ENCODE measurements at regions not wholly inside any gene's neighbourhood (a gene's known extent, or its start where the extent isn't known, plus 50 kb on each side); places are given as distances from the start of the nearest gene placed in this dataset.

DNA sequence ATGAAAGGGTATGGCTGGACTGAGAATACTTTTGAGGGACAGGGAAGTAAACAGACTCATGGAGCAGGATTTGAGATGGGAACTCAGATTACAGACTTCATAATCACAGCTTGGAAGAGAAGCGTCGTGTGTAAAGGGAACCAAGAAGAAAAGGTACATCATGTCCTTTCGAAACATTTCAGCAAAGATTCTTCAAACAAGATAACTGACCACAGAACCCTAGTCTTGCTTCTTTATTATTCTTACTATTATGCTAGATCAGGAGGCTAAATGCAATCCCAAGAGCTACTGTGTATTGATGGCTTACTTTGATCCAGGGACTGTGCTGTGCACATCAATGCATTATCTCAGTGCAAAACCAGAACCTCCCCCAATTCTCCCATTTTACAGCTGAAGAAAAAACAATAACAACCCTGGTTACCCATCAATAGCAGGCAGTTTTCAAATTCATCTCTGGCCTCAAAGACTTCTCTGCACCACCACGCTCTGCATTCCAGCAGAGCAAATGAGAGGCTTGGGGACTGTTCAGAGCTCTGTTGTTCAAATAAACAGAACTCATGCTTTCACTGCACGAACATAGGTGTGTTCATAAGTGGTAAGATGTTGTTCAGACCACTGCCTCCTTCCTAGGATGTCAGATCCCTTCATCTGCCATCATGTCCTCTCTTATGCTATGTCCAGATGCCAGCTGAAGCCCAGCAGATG is 104.8 kb upstream of the NAV2 start:
- TF ChIP-seq, protein P1, sequence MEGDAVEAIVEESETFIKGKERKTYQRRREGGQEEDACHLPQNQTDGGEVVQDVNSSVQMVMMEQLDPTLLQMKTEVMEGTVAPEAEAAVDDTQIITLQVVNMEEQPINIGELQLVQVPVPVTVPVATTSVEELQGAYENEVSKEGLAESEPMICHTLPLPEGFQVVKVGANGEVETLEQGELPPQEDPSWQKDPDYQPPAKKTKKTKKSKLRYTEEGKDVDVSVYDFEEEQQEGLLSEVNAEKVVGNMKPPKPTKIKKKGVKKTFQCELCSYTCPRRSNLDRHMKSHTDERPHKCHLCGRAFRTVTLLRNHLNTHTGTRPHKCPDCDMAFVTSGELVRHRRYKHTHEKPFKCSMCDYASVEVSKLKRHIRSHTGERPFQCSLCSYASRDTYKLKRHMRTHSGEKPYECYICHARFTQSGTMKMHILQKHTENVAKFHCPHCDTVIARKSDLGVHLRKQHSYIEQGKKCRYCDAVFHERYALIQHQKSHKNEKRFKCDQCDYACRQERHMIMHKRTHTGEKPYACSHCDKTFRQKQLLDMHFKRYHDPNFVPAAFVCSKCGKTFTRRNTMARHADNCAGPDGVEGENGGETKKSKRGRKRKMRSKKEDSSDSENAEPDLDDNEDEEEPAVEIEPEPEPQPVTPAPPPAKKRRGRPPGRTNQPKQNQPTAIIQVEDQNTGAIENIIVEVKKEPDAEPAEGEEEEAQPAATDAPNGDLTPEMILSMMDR (IDR thresholded peaks at IDR 0.05) = no peak
- TF ChIP-seq POLR2AphosphoS5 (IDR thresholded peaks at IDR 0.05) (no peak), POLR2A (IDR thresholded peaks at IDR 0.05) (no peak)

Measured in gastroesophageal sphincter (tissue), 3 donors.